HUDEP-2 (cell line): ENCODE measurements at regions not wholly inside any gene's neighbourhood (a gene's known extent, or its start where the extent isn't known, plus 50 kb on each side); places are given as distances from the start of the nearest gene placed in this dataset.
A peak's percentile ranks its signal among the peaks of the same experiment; 100 is the strongest.
"Not testable (repeated sequence)": the region's sequence is repeated elsewhere in the genome, so short reads cannot be mapped to it uniquely, and the experiment has no call there.

Source experiments
- DNase-seq, 76 experiments: peaks; one replicate each; lab custom pipeline; 2025; ENCODE audit not compliant: unreplicated experiment in 76 of 76; lab: John Stamatoyannopoulos, UW

GRCh38 chr20:40955326-40955725, 73.3 kb upstream of the TOP1 start:
- no peak for DNase-seq

- not testable (repeated sequence) for DNase-seq
Observed at GRCh38 chr20:40955826-40956225, 72.8 kb upstream of the TOP1 start.

- no peak for DNase-seq
Observed at GRCh38 chr20:40956542-40957264, 71.9 kb upstream of the TOP1 start.

- DNase-seq: no peak
Observed at GRCh38 chr20:40957265-40957760, 71.3 kb upstream of the TOP1 start.

- no peak for DNase-seq
Observed at GRCh38 chr20:40958598-40958997, 70.0 kb upstream of the TOP1 start.

GRCh38 chr20:40959325-40960092, 69.1 kb upstream of the TOP1 start:
- no peak for DNase-seq

- no peak for DNase-seq
Observed at GRCh38 chr20:40960101-40960500, 68.5 kb upstream of the TOP1 start.

GRCh38 chr20:40960521-40960956, 68.1 kb upstream of the TOP1 start:
- no peak for DNase-seq

GRCh38 chr20:40961176-40961575, 67.4 kb upstream of the TOP1 start:
- DNase-seq: no peak

- DNase-seq: no peak
Observed at GRCh38 chr20:40961686-40962640, 66.7 kb upstream of the TOP1 start.

GRCh38 chr20:40962733-40963504, 65.7 kb upstream of the TOP1 start:
- peak in 58 of 76 experiments; percentile 4 to 67 (median 40) for DNase-seq

- DNase-seq: no peak
Observed at GRCh38 chr20:40963505-40963845, 65.1 kb upstream of the TOP1 start.

GRCh38 chr20:40965671-40966070, 63.0 kb upstream of the TOP1 start:
- no peak for DNase-seq

- no peak for DNase-seq
Observed at GRCh38 chr20:40966103-40966502, 62.5 kb upstream of the TOP1 start.

GRCh38 chr20:40966516-40967185, 62.0 kb upstream of the TOP1 start:
- DNase-seq: no peak

GRCh38 chr20:40967700-40968099, 60.9 kb upstream of the TOP1 start:
- no peak for DNase-seq

- peak in 66 of 76 experiments; percentile 13 to 81 (median 60) for DNase-seq
Observed at GRCh38 chr20:40968816-40969562, 59.6 kb upstream of the TOP1 start.

- DNase-seq: no peak
Observed at GRCh38 chr20:40970218-40970617, 58.4 kb upstream of the TOP1 start.

GRCh38 chr20:40977218-40977617, 51.4 kb upstream of the TOP1 start:
- no peak for DNase-seq
